Mesenchymal stem cell (in vitro differentiated cells and primary cell): ENCODE measurements at regions not wholly inside any gene's neighbourhood (a gene's known extent, or its start where the extent isn't known, plus 50 kb on each side); places are given as distances from the start of the nearest gene placed in this dataset.
"Not testable (repeated sequence)": the region's sequence is repeated elsewhere in the genome, so short reads cannot be mapped to it uniquely, and the experiment has no call there.

Source experiments
- DNase-seq: peaks from one replicate; pipeline ENCODE4 v3.0.0-alpha.2; 2013
- H2AFZ ChIP-seq: one replicate; pipeline ENCODE4 v1.6.1; 2013; ENCODE audit warnings: low read depth, mild to moderate bottlenecking, control low read depth, inconsistent platforms, low read length, moderate library complexity
- H2AK5ac ChIP-seq: 2 replicates; pipeline ENCODE4 v1.6.1; 2013; ENCODE audit warnings: low read length, moderate library complexity, mild to moderate bottlenecking, inconsistent platforms; ENCODE audit not compliant: severe bottlenecking
- H2BK120ac ChIP-seq: one replicate; pipeline ENCODE4 v1.6.1; 2013; ENCODE audit warnings: low read depth, mild to moderate bottlenecking, inconsistent platforms, low read length, moderate library complexity
- H2BK12ac ChIP-seq, 2 experiments: one replicate each; pipeline ENCODE4 v1.6.1; 2013; ENCODE audit warnings: inconsistent platforms in 2 of 2, low read length in 2 of 2, mild to moderate bottlenecking in 2 of 2, moderate library complexity in 2 of 2, control low read depth in 1 of 2
- H2BK15ac ChIP-seq: one replicate; pipeline ENCODE4 v1.6.1; 2013; ENCODE audit warnings: mild to moderate bottlenecking, low read depth, inconsistent platforms; ENCODE audit not compliant: poor library complexity, severe bottlenecking
- H2BK5ac ChIP-seq: 2 replicates; pipeline ENCODE4 v1.6.1; 2013; ENCODE audit warnings: low read depth, mild to moderate bottlenecking, low read length, control low read depth, inconsistent platforms; ENCODE audit not compliant: poor library complexity, severe bottlenecking
- H3K14ac ChIP-seq, 2 experiments: one replicate each; pipeline ENCODE4 v1.6.1; 2013; ENCODE audit warnings: inconsistent platforms in 2 of 2, low read length in 2 of 2, control low read depth in 1 of 2, mild to moderate bottlenecking in 1 of 2, moderate library complexity in 1 of 2
- H3K18ac ChIP-seq, 2 experiments: one replicate each; pipeline ENCODE4 v1.6.1; 2013; ENCODE audit warnings: inconsistent platforms in 2 of 2, low read length in 2 of 2, control low read depth in 1 of 2, low read depth in 1 of 2, mild to moderate bottlenecking in 1 of 2
- H3K23ac ChIP-seq, 2 experiments: one replicate each; pipeline ENCODE4 v1.6.1; 2013; ENCODE audit warnings: inconsistent platforms in 2 of 2, low read length in 2 of 2, mild to moderate bottlenecking in 2 of 2, moderate library complexity in 2 of 2, control low read depth in 1 of 2
- H3K27ac ChIP-seq: 2 replicates; pipeline ENCODE4 v1.5.1; 2013; ENCODE audit warnings: mild to moderate bottlenecking, moderate library complexity, low read length, control low read depth, inconsistent platforms; ENCODE audit not compliant: poor library complexity, severe bottlenecking
- H3K27me3 ChIP-seq, 2 experiments: 2 replicates each; pipeline versions ENCODE4 v1.6.1 to v1.7.0; 2013; ENCODE audit warnings: low read length in 2 of 2, mild to moderate bottlenecking in 2 of 2, moderate library complexity in 2 of 2, control low read depth in 1 of 2, inconsistent platforms in 1 of 2; ENCODE audit not compliant: control insufficient read depth in 1 of 2, insufficient read depth in 1 of 2
- H3K36me3 ChIP-seq, 2 experiments: 2 replicates each; pipeline versions ENCODE4 v1.6.1 to v1.7.0; 2013; ENCODE audit warnings: low read length in 2 of 2, control low read depth in 1 of 2, inconsistent platforms in 1 of 2, low read depth in 1 of 2, mild to moderate bottlenecking in 1 of 2; ENCODE audit not compliant: insufficient read depth in 2 of 2, control insufficient read depth in 1 of 2
- H3K4ac ChIP-seq, 2 experiments: one replicate each; pipeline ENCODE4 v1.6.1; 2013; ENCODE audit warnings: inconsistent platforms in 2 of 2, low read length in 2 of 2, mild to moderate bottlenecking in 2 of 2, moderate library complexity in 2 of 2, control low read depth in 1 of 2, low read depth in 1 of 2
- H3K4me1 ChIP-seq: 2 replicates; pipeline ENCODE4 v1.6.1; 2013; ENCODE audit warnings: low read depth, low read length, control low read depth; ENCODE audit not compliant: control insufficient read depth, insufficient read depth
- H3K4me2 ChIP-seq: 2 replicates; pipeline ENCODE4 v1.6.1; 2013; ENCODE audit warnings: low read length, mild to moderate bottlenecking, inconsistent platforms; ENCODE audit not compliant: poor library complexity, severe bottlenecking
- H3K4me3 ChIP-seq, 2 experiments: 2 replicates each; pipeline versions ENCODE4 v1.5.1 to v1.7.0; 2013; ENCODE audit warnings: low read length in 2 of 2, mild to moderate bottlenecking in 2 of 2, control low read depth in 1 of 2, low read depth in 1 of 2; ENCODE audit not compliant: insufficient read depth in 1 of 2
- H3K79me1 ChIP-seq: replicated peaks from 2 replicates; pipeline ENCODE4 v1.6.1; 2013; ENCODE audit warnings: mild to moderate bottlenecking, control low read depth, low read length, inconsistent platforms; ENCODE audit not compliant: poor library complexity, severe bottlenecking
- H3K9ac ChIP-seq: 2 replicates; pipeline ENCODE4 v1.7.0; 2013; ENCODE audit warnings: mild to moderate bottlenecking, low read length, moderate library complexity
- H3K9me3 ChIP-seq: 2 replicates; pipeline ENCODE4 v1.7.0; 2013; ENCODE audit warnings: mild to moderate bottlenecking, low read length; ENCODE audit not compliant: control insufficient read depth
- H4K8ac ChIP-seq: one replicate; pipeline ENCODE4 v1.6.1; 2013; ENCODE audit warnings: inconsistent platforms, mild to moderate bottlenecking, low read length, moderate library complexity
- H4K91ac ChIP-seq: one replicate; pipeline ENCODE4 v1.6.1; 2013; ENCODE audit warnings: mild to moderate bottlenecking, low read length, inconsistent platforms
- WGBS: methylation state at CpG from one replicate; pipeline ENCODE4 v1.1.7; 2013; ENCODE audit warnings: mixed read lengths; 5-methylcytosine and 5-hydroxymethylcytosine counted together

DNA sequence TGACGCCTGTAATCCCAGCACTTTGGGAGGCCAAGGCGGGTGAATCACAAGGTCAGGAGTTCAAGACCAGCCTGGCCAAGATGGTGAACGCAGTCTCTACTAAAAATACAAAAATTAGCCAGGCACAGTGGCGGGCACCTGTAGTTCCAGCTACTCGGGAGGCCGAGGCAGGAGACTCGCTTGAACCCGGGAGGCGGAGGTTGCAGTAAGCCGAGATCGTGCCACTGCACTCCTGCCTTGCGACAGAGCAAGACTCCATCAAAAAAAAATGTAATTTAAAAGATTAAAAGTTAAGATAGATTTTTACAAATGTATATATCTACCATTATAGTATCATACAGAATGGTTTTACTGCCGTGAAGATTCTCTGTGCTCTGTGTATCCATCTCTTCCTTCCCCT, 1464.1 kb downstream of the FOXD4L5 start:
- 78% methylated on average over 11 of the region's 13 CpGs for WGBS
- not testable (repeated sequence) for H2AFZ ChIP-seq, H3K4ac ChIP-seq, H2AK5ac ChIP-seq, H3K36me3 ChIP-seq, H3K9ac ChIP-seq, H2BK5ac ChIP-seq, H3K9me3 ChIP-seq, H3K14ac ChIP-seq, H3K18ac ChIP-seq, DNase-seq, H2BK12ac ChIP-seq, H3K27ac ChIP-seq, H3K4me2 ChIP-seq, H4K8ac ChIP-seq, H3K79me1 ChIP-seq, H2BK120ac ChIP-seq, H3K4me1 ChIP-seq, H2BK15ac ChIP-seq, H3K4me3 ChIP-seq, H4K91ac ChIP-seq, H3K23ac ChIP-seq
- peaks cover 10 to 13% of the 10 kb centered on the region in 2 experiments for H3K27me3 ChIP-seq

DNA sequence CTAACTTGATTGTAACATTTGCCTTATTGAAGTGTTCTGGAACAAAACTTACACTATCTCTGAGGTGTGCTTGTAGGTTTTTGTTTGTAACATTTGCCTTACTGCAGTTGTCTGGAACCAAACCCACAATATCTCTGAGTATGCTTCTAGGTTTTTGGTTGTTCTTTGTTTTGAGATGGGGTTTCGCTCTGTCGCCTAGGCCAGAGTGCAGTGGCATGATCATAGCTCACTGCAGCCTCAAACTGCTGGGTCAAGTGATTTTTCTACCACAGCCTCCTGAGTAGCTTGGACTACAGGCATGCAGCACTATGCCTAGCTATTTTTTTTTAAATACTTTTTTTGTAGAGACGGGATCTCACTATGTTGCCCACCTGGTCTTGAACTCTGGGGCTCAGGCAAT, 1464.6 kb downstream of the FOXD4L5 start:
- DNase-seq: peak; percentile 0
- not testable (repeated sequence) for H2BK15ac ChIP-seq, H3K14ac ChIP-seq, H2BK5ac ChIP-seq, H3K18ac ChIP-seq, H3K4ac ChIP-seq, H3K4me1 ChIP-seq, H4K91ac ChIP-seq, H3K27ac ChIP-seq, H3K9me3 ChIP-seq, H4K8ac ChIP-seq, H3K9ac ChIP-seq, H2BK12ac ChIP-seq, H2AK5ac ChIP-seq, H2AFZ ChIP-seq, H2BK120ac ChIP-seq, H3K79me1 ChIP-seq, H3K23ac ChIP-seq, H3K4me3 ChIP-seq, H3K4me2 ChIP-seq, H3K36me3 ChIP-seq
- peaks cover 10 to 13% of the 10 kb centered on the region in 2 experiments for H3K27me3 ChIP-seq
- WGBS: 88% methylated on average over 3 of the region's 3 CpGs

DNA sequence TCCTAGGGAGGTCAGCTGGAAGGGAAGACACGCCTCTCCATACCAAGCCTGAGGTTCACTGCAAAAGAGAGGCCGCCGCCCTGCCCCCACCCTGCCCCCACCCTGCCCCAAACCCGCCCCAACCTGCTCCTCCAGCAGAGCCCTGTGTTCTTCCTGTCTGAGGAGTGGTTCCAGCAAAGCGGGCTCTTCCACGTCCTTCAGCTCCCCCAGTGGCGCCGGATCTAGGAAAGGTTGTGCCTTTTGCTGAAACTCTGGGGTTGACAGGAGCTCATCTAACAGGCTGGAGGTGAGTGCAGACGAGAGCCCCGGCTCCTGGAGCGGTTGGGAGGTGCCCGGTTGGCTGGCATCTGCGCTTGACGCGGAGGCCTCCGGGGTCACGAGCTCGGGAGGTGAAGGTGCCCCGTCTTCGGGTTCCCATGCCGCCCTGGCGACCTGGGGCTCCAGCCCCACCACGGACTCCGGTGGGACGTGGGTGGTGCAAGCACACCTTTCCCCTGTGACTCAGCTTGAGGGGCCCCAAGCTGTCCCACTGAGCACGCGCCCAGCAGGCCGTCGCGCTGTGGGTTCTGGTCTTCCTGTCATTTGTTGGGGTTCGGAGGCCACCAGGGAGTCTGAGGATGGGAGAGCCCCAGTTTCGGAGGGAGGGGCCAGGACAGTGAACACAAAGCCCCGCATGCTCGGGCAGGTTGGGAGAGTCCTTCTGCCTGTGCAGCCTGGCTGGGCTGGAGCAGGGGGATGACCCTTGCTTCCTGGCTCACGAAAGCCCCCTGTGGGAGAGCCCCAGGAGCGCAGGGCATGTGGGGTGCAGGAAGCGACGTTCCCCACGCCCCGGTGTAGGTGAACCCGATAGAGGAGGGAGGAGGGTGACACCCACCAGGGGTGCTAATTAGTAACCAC, 1467.1 kb downstream of the FOXD4L5 start:
- H3K4ac ChIP-seq: no peak overlapping the region
- H2BK120ac ChIP-seq: no peak overlapping the region
- no peak overlapping the region for H4K8ac ChIP-seq
- H3K14ac ChIP-seq: no peak overlapping the region
- H2BK5ac ChIP-seq: no peak overlapping the region
- no peaks in the 10 kb centered on the region for H3K36me3 ChIP-seq
- H2AFZ ChIP-seq: no peak overlapping the region
- DNase-seq: peak; percentile 8
- H2BK12ac ChIP-seq: no peak overlapping the region
- no peaks in the 10 kb centered on the region for H3K79me1 ChIP-seq
- peak overlapping the region in 1 of 2 experiments; percentile 47 for H3K23ac ChIP-seq
- H2AK5ac ChIP-seq: no peak overlapping the region
- 46% methylated on average over 36 of the region's 41 CpGs for WGBS
- H3K18ac ChIP-seq: no peak overlapping the region
- H3K9me3 ChIP-seq: peaks cover 5% of the 10 kb centered on the region
- peak overlapping the region; percentile 33 for H3K4me2 ChIP-seq
- H3K4me3 ChIP-seq: peak overlapping the region; percentile 21 to 72
- H3K27me3 ChIP-seq: peaks cover 10 to 13% of the 10 kb centered on the region in 2 experiments
- H2BK15ac ChIP-seq: no peak overlapping the region
- H3K27ac ChIP-seq: no peak overlapping the region
- H3K4me1 ChIP-seq: peaks cover 7% of the 10 kb centered on the region
- H4K91ac ChIP-seq: no peak overlapping the region
- H3K9ac ChIP-seq: peak overlapping the region; percentile 53

DNA sequence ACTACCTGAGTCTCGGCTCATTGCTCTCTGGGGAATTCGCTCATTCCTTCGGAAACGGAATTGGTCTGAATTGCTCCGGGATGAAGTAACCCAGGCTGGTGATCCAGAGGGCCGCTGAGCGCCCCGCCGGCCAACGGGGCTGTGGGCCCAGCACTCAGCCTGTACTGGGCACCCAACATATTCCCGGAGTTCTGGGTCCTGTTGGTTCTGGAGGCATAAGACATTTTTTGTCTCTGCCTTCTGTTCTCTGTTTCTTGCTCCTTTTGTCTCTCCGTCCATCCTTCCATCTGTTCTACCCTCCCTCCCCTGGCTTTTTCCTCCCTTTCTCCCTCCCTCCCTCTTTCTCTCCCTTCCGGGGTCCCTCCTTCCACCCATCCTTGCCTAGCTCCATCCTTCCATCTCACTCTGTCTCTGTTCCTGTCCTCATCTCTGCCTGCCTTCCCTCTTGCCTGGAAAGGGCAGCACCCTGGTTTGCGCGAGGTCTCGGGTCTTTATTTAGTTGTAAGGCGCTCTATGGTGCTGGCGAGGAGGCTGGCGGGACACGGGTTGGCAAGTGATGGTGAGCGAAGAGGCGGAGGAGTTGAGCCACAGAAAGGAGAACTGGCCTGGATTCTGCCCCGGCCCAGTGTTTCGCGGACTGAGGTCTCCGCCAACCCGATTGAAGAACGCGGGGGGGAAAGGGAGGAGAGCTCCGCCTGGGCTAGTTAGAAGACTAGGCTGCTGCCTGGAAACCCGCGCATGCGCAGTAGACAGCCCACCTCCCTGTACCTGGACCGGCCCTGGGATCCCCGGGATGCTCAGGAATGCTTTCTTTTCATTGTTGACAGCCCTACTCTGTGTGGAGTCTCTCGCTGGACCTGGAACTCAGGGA, 1468.0 kb downstream of the FOXD4L5 start:
- peak overlapping the region; percentile 23 to 72 for H3K4me3 ChIP-seq
- H2BK5ac ChIP-seq: no peak overlapping the region
- H3K9ac ChIP-seq: peak overlapping the region; percentile 49
- H3K18ac ChIP-seq: no peak overlapping the region
- no peak overlapping the region for H2BK12ac ChIP-seq
- no peak overlapping the region for H2AFZ ChIP-seq
- peak overlapping the region; percentile 40 for H3K4me2 ChIP-seq
- H3K36me3 ChIP-seq: no peaks in the 10 kb centered on the region
- H3K9me3 ChIP-seq: peaks cover 5% of the 10 kb centered on the region
- H3K23ac ChIP-seq: no peak overlapping the region
- H2BK120ac ChIP-seq: no peak overlapping the region
- no peak overlapping the region for H4K91ac ChIP-seq
- H3K4ac ChIP-seq: no peak overlapping the region
- no peaks in the 10 kb centered on the region for H3K79me1 ChIP-seq
- H2AK5ac ChIP-seq: no peak overlapping the region
- no peak overlapping the region for H4K8ac ChIP-seq
- H3K14ac ChIP-seq: no peak overlapping the region
- H3K27ac ChIP-seq: no peak overlapping the region
- peaks cover 10 to 13% of the 10 kb centered on the region in 2 experiments for H3K27me3 ChIP-seq
- WGBS: 37% methylated on average over 36 of the region's 36 CpGs
- DNase-seq: peak; percentile 58
- H2BK15ac ChIP-seq: no peak overlapping the region
- H3K4me1 ChIP-seq: peaks cover 7% of the 10 kb centered on the region
